Astrocyte (in vitro differentiated cells and primary cell): ENCODE measurements at regions not wholly inside any gene's neighbourhood (a gene's known extent, or its start where the extent isn't known, plus 50 kb on each side); places are given as distances from the start of the nearest gene placed in this dataset.

ENCODE experiments used
- EZH2 ChIP-seq: IDR thresholded peaks from 2 replicates; pipeline ENCODE4 v1.6.1; 2012; ENCODE audit warnings: mild to moderate bottlenecking, low read length, inconsistent platforms; ENCODE audit not compliant: insufficient read depth
- TF ChIP-seq, protein P1 (sequence below): IDR thresholded peaks from 2 replicates; pipeline ENCODE4 v1.5.1; 2011; ENCODE audit warnings: low read depth, mild to moderate bottlenecking, inconsistent platforms, low read length, moderate library complexity; ENCODE audit not compliant: insufficient read depth

DNA sequence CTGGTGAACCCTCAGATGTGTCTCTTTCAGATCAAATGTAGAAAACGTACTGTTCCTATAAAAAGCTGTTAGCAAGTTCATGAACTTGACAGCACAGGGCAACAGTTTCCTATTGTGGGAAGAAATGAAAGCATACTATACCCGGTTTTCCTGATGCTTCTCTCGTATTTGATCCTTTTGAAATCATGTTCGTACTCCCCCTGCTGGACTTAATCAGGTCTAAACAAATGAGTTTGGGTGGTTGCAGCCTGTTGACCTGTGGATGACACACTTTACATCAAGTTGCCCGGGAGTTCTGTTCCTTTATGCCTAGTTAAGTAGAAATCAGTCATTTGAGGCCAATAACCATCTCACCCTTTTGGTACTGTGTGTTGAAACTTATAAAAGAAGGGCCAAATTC lies 1992.3 kb downstream of the MAT2B start:
- TF ChIP-seq EZH2 = no peak
- TF ChIP-seq, protein P1, sequence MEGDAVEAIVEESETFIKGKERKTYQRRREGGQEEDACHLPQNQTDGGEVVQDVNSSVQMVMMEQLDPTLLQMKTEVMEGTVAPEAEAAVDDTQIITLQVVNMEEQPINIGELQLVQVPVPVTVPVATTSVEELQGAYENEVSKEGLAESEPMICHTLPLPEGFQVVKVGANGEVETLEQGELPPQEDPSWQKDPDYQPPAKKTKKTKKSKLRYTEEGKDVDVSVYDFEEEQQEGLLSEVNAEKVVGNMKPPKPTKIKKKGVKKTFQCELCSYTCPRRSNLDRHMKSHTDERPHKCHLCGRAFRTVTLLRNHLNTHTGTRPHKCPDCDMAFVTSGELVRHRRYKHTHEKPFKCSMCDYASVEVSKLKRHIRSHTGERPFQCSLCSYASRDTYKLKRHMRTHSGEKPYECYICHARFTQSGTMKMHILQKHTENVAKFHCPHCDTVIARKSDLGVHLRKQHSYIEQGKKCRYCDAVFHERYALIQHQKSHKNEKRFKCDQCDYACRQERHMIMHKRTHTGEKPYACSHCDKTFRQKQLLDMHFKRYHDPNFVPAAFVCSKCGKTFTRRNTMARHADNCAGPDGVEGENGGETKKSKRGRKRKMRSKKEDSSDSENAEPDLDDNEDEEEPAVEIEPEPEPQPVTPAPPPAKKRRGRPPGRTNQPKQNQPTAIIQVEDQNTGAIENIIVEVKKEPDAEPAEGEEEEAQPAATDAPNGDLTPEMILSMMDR = no peak
